Keratinocyte (primary cell): ENCODE measurements at regions not wholly inside any gene's neighbourhood (a gene's known extent, or its start where the extent isn't known, plus 50 kb on each side); places are given as distances from the start of the nearest gene placed in this dataset.

Source experiments
- DNase-seq: peaks from one replicate; pipeline ENCODE4 v3.0.0-alpha.2; 2011; ENCODE audit warnings: low read depth, missing footprints, low spot score
- FAIRE-seq: peaks from 2 replicates; lab custom pipeline; 2011; peaks lifted over from hg19 to GRCh38; lab: Jason Lieb, UNC
- H2AFZ ChIP-seq: 2 replicates; pipeline ENCODE4 v1.6.0; 2012; ENCODE audit warnings: low read length, control low read depth, inconsistent platforms; ENCODE audit not compliant: control insufficient read depth
- H3K27ac ChIP-seq: 2 replicates; pipeline ENCODE4 v1.5.1; 2011; ENCODE audit warnings: low read length; ENCODE audit not compliant: control insufficient read depth, insufficient read depth
- H3K27me3 ChIP-seq: 3 replicates; pipeline ENCODE4 v1.6.0; 2011; ENCODE audit warnings: low read length; ENCODE audit not compliant: control insufficient read depth, insufficient read depth; ENCODE audit errors: extremely low read depth
- H3K36me3 ChIP-seq, 2 experiments: 2 replicates in 1 of 2; 3 replicates in 1 of 2; pipeline ENCODE4 v1.5.1; 2011; ENCODE audit warnings: low read length in 2 of 2, mild to moderate bottlenecking in 1 of 2; ENCODE audit not compliant: control insufficient read depth in 2 of 2, insufficient read depth in 2 of 2; ENCODE audit errors: extremely low read depth in 1 of 2
- H3K4me1 ChIP-seq: 3 replicates; pipeline ENCODE4 v1.5.1; 2011; ENCODE audit warnings: low read length; ENCODE audit not compliant: control insufficient read depth, insufficient read depth; ENCODE audit errors: extremely low read depth
- H3K4me2 ChIP-seq: 3 replicates; pipeline ENCODE4 v1.6.0; 2011; ENCODE audit warnings: low read depth, low read length; ENCODE audit not compliant: control insufficient read depth, insufficient read depth; ENCODE audit errors: extremely low read depth
- H3K4me3 ChIP-seq, 3 experiments: fragments of 200-600 bp in 1 of 3; sonication (generic) in 1 of 3; 2 replicates in 2 of 3; 3 replicates in 1 of 3; pipeline ENCODE4 v1.5.1; 2011 to 2016; ENCODE audit warnings: low read length in 3 of 3, mild to moderate bottlenecking in 3 of 3, control low read depth in 2 of 3, inconsistent platforms in 1 of 3, low read depth in 1 of 3, mixed read lengths in 1 of 3, mixed run types in 1 of 3, moderate library complexity in 1 of 3; ENCODE audit not compliant: control insufficient read depth in 2 of 3, insufficient read depth in 2 of 3; ENCODE audit errors: extremely low read depth in 1 of 3
- H3K79me2 ChIP-seq: 2 replicates; pipeline ENCODE4 v1.6.0; 2012; ENCODE audit warnings: low read length; ENCODE audit not compliant: control insufficient read depth, insufficient read depth
- H3K9ac ChIP-seq: 3 replicates; pipeline ENCODE4 v1.6.0; 2011; ENCODE audit warnings: low read length; ENCODE audit not compliant: control insufficient read depth, insufficient read depth; ENCODE audit errors: extremely low read depth
- H3K9me1 ChIP-seq: 3 replicates; pipeline ENCODE4 v1.6.0; 2011; ENCODE audit warnings: low read length; ENCODE audit not compliant: control insufficient read depth, insufficient read depth; ENCODE audit errors: extremely low read depth
- H3K9me3 ChIP-seq: 2 replicates; pipeline ENCODE4 v1.5.1; 2012; ENCODE audit warnings: low read depth, low read length; ENCODE audit not compliant: control insufficient read depth
- H4K20me1 ChIP-seq: 3 replicates; pipeline ENCODE4 v1.6.0; 2011; ENCODE audit warnings: low read length; ENCODE audit not compliant: control insufficient read depth, insufficient read depth; ENCODE audit errors: extremely low read depth
- CTCF ChIP-seq, 3 experiments: IDR thresholded peaks in 1 of 3; conservative IDR thresholded peaks in 1 of 3; optimal IDR thresholded peaks in 1 of 3; 2 replicates in 2 of 3; 3 replicates in 1 of 3; pipeline versions ENCODE3 to v1.5.1; 2011; ENCODE audit warnings: low read length in 3 of 3, mild to moderate bottlenecking in 3 of 3, moderate library complexity in 2 of 3, control low read depth in 1 of 3, inconsistent platforms in 1 of 3; ENCODE audit not compliant: insufficient read depth in 2 of 3; ENCODE audit errors: extremely low read depth in 1 of 3
- EZH2 ChIP-seq: IDR thresholded peaks from one replicate; pipeline ENCODE4 v1.6.1; 2012; ENCODE audit warnings: inconsistent platforms, mild to moderate bottlenecking, low read length, moderate library complexity
- dilution Hi-C: fragments of 300-500 bp; cut with MboI; formaldehyde crosslinking; loops from one replicate; pipeline ENCODE4 v1.7.0; 2020; ENCODE audit warnings: low sequenced_read_pairs; ENCODE audit not compliant: extremely low pct_ligation_motif_present

DNA sequence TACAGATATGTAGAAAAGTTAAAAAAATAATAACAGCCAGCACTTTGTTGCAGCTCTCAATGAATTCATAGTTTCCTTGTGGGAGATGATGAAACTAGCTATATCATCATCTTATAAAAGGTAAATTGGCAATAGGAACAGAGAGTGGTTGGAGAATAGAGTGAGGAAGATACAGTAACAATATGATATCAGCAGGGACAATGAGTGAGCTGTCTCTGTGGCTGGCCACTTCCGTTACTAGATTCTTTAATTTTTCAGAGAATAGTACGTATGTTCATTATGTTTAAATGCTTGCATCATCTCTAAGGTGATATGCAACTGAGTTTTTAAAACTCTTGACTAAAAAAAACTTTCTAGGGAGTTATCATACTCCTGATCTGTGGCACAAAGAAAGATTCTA is 1006.2 kb upstream of the FLRT2 start:
- H3K4me3 ChIP-seq, result no peak overlapping the region
- H3K9me1 ChIP-seq, result no peaks in the 10 kb centered on the region
- H2AFZ ChIP-seq, result no peak overlapping the region
- H3K4me2 ChIP-seq, result no peak overlapping the region
- no peak overlapping the region for H3K27ac ChIP-seq
- H4K20me1 ChIP-seq, result no peaks in the 10 kb centered on the region
- DNase-seq (no peak), FAIRE-seq (no peak)
- TF ChIP-seq EZH2, result no peak
- TF ChIP-seq CTCF (optimal IDR thresholded peaks at IDR 0.05 in 1 of 3, IDR thresholded peaks at IDR 0.05 in 1 of 3, conservative IDR thresholded peaks at IDR 0.05 in 1 of 3; ENCODE audit: extremely low read depth in 1 of 3, insufficient read depth in 2 of 3, low read length in 3 of 3), result no peak
- no peaks in the 10 kb centered on the region for H3K27me3 ChIP-seq
- no peaks in the 10 kb centered on the region for H3K9me3 ChIP-seq
- H3K79me2 ChIP-seq, result no peaks in the 10 kb centered on the region
- dilution Hi-C loops, result no loop called here
- no peak overlapping the region for H3K9ac ChIP-seq
- H3K36me3 ChIP-seq, result no peaks in the 10 kb centered on the region
- no peaks in the 10 kb centered on the region for H3K4me1 ChIP-seq

- no peak for FAIRE-seq
- H2AFZ ChIP-seq, result no peak overlapping the region
- TF ChIP-seq CTCF (optimal IDR thresholded peaks at IDR 0.05 in 1 of 3, IDR thresholded peaks at IDR 0.05 in 1 of 3, conservative IDR thresholded peaks at IDR 0.05 in 1 of 3; ENCODE audit: extremely low read depth in 1 of 3, insufficient read depth in 2 of 3, low read length in 3 of 3), result no peak
- TF ChIP-seq EZH2, result no peak
Observed at GRCh38 chr14:84527706-84528105, 1002.2 kb upstream of the FLRT2 start.

More at GRCh38 chr14:84527706-84528105, 1002.2 kb upstream of the FLRT2 start:
- H3K9ac ChIP-seq, result no peak overlapping the region
- dilution Hi-C loops, result no loop called here
- no peaks in the 10 kb centered on the region for H3K9me1 ChIP-seq
- H3K4me1 ChIP-seq, result no peaks in the 10 kb centered on the region
- H3K79me2 ChIP-seq, result no peaks in the 10 kb centered on the region
- no peak overlapping the region for H3K4me2 ChIP-seq
- H3K9me3 ChIP-seq, result no peaks in the 10 kb centered on the region
- H3K27ac ChIP-seq, result no peak overlapping the region
- no peak for DNase-seq
- H3K4me3 ChIP-seq, result no peak overlapping the region
- no peaks in the 10 kb centered on the region for H4K20me1 ChIP-seq
- no peaks in the 10 kb centered on the region for H3K27me3 ChIP-seq
- H3K36me3 ChIP-seq, result no peaks in the 10 kb centered on the region
